Hepatocyte (in vitro differentiated cells): ENCODE measurements at regions not wholly inside any gene's neighbourhood (a gene's known extent, or its start where the extent isn't known, plus 50 kb on each side); places are given as distances from the start of the nearest gene placed in this dataset.

ENCODE experiments used
- EZH2 ChIP-seq: fragments of 200-600 bp; sonication (generic); IDR thresholded peaks from 2 replicates; pipeline ENCODE4 v1.6.1; 2016; ENCODE audit warnings: antibody characterized with exemption, mild to moderate bottlenecking, borderline replicate concordance
- EZH2phosphoT487 ChIP-seq: fragments of 200-600 bp; sonication (generic); IDR thresholded peaks from one replicate; pipeline ENCODE4 v1.6.1; 2018; ENCODE audit warnings: antibody characterized with exemption, mild to moderate bottlenecking, low read depth, moderate library complexity; ENCODE audit not compliant: unreplicated experiment, severe bottlenecking
- TF ChIP-seq, protein P1 (sequence below): fragments of 200-600 bp; sonication (generic); IDR thresholded peaks from 2 replicates; pipeline ENCODE4 v1.5.1; 2016; ENCODE audit warnings: antibody characterized with exemption, mild to moderate bottlenecking; ENCODE audit not compliant: poor library complexity

GRCh38 chr6:134508862-134509498 is 191.1 kb upstream of the SGK1 start:
- TF ChIP-seq, protein P1, sequence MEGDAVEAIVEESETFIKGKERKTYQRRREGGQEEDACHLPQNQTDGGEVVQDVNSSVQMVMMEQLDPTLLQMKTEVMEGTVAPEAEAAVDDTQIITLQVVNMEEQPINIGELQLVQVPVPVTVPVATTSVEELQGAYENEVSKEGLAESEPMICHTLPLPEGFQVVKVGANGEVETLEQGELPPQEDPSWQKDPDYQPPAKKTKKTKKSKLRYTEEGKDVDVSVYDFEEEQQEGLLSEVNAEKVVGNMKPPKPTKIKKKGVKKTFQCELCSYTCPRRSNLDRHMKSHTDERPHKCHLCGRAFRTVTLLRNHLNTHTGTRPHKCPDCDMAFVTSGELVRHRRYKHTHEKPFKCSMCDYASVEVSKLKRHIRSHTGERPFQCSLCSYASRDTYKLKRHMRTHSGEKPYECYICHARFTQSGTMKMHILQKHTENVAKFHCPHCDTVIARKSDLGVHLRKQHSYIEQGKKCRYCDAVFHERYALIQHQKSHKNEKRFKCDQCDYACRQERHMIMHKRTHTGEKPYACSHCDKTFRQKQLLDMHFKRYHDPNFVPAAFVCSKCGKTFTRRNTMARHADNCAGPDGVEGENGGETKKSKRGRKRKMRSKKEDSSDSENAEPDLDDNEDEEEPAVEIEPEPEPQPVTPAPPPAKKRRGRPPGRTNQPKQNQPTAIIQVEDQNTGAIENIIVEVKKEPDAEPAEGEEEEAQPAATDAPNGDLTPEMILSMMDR, result no peak
- TF ChIP-seq EZH2, result no peak
- TF ChIP-seq EZH2phosphoT487, result no peak
